Endothelial cell of umbilical vein (primary cell): ENCODE measurements at regions not wholly inside any gene's neighbourhood (a gene's known extent, or its start where the extent isn't known, plus 50 kb on each side); places are given as distances from the start of the nearest gene placed in this dataset.

Experiments used
- BruUV-seq: library from RNA; stranded (reverse); fragments of 400-500 nt; replicated peaks from 2 replicates; lab custom pipeline; 2021; lab: Mats Ljungman, UMichigan
- CTCF ChIA-PET: fragments of 300-600, 350-600 bp; sonication (Branson Sonifier 250); formaldehyde crosslinking; loops from one replicate; lab custom pipeline; 2021; ENCODE audit warnings: antibody characterized with exemption, inconsistent platforms; lab: Charles Lee
- POLR2A ChIA-PET: fragments of 300-600, 350-600 bp; sonication (Branson Sonifier 250); formaldehyde crosslinking; loops from one replicate; lab custom pipeline; 2021; ENCODE audit warnings: antibody characterized with exemption, inconsistent platforms; lab: Charles Lee
- DNase-seq: peaks from one replicate; pipeline ENCODE4 v3.0.0-alpha.2; 2011; ENCODE audit warnings: low read depth, low spot score
- FAIRE-seq: peaks from 2 replicates; lab custom pipeline; 2011; peaks lifted over from hg19 to GRCh38; lab: Jason Lieb, UNC
- H2AFZ ChIP-seq: 2 replicates; pipeline ENCODE4 v1.6.0; 2012; ENCODE audit warnings: low read depth, low read length, control low read depth, inconsistent platforms
- H3K27ac ChIP-seq: 2 replicates; pipeline ENCODE4 v1.5.1; 2011; ENCODE audit warnings: low read depth, mild to moderate bottlenecking, control low read depth, low read length, moderate library complexity; ENCODE audit not compliant: insufficient read depth
- H3K27me3 ChIP-seq, 2 experiments: 2 replicates each; pipeline versions ENCODE4 v1.6.0 to v1.6.1; 2011; ENCODE audit warnings: low read length in 2 of 2, mixed read lengths in 1 of 2; ENCODE audit not compliant: control insufficient read depth in 2 of 2, insufficient read depth in 2 of 2
- H3K36me3 ChIP-seq, 2 experiments: 2 replicates in 1 of 2; 3 replicates in 1 of 2; pipeline ENCODE4 v1.5.1; 2011; ENCODE audit warnings: low read length in 2 of 2, mild to moderate bottlenecking in 1 of 2, moderate library complexity in 1 of 2; ENCODE audit not compliant: control insufficient read depth in 2 of 2, insufficient read depth in 2 of 2; ENCODE audit errors: extremely low read depth in 1 of 2
- H3K4me1 ChIP-seq: 3 replicates; pipeline ENCODE4 v1.5.1; 2011; ENCODE audit warnings: mild to moderate bottlenecking, low read length; ENCODE audit not compliant: control insufficient read depth, insufficient read depth; ENCODE audit errors: extremely low read depth
- H3K4me2 ChIP-seq: 2 replicates; pipeline ENCODE4 v1.6.1; 2011; ENCODE audit warnings: low read length, control low read depth, mixed read lengths; ENCODE audit not compliant: insufficient read depth
- H3K4me3 ChIP-seq, 3 experiments: fragments of 200-600 bp in 1 of 3; sonication (generic), shearing (Covaris generic) in 1 of 3; replicated peaks in 1 of 3; 2 replicates each; pipeline ENCODE4 v1.5.1; 2011 to 2016; ENCODE audit warnings: control low read depth in 3 of 3, low read length in 3 of 3, mild to moderate bottlenecking in 2 of 3, inconsistent platforms in 1 of 3, low read depth in 1 of 3, moderate library complexity in 1 of 3; ENCODE audit not compliant: insufficient read depth in 1 of 3
- H3K79me2 ChIP-seq: 2 replicates; pipeline ENCODE4 v1.6.0; 2012; ENCODE audit warnings: low read length, inconsistent platforms; ENCODE audit not compliant: control insufficient read depth, insufficient read depth
- H3K9ac ChIP-seq: replicated peaks from 2 replicates; pipeline ENCODE3; 2011; ENCODE audit warnings: low read length, control low read depth; ENCODE audit not compliant: insufficient read depth; ENCODE audit errors: extremely low read depth
- H3K9me1 ChIP-seq: replicated peaks from 3 replicates; pipeline ENCODE4 v1.6.0; 2011; ENCODE audit warnings: mild to moderate bottlenecking, low read length; ENCODE audit not compliant: control insufficient read depth, insufficient read depth; ENCODE audit errors: extremely low read depth
- H3K9me3 ChIP-seq: replicated peaks from 2 replicates; pipeline ENCODE4 v1.5.1; 2012; ENCODE audit warnings: low read length, inconsistent platforms; ENCODE audit not compliant: control insufficient read depth, insufficient read depth
- H4K20me1 ChIP-seq: replicated peaks from 2 replicates; pipeline ENCODE3; 2011; ENCODE audit warnings: mild to moderate bottlenecking, low read length; ENCODE audit not compliant: control insufficient read depth, insufficient read depth; ENCODE audit errors: extremely low read depth
- EZH2 ChIP-seq: IDR thresholded peaks from 2 replicates; pipeline ENCODE4 v1.6.1; 2012; ENCODE audit warnings: borderline replicate concordance, low read depth, mild to moderate bottlenecking, moderate library complexity, low read length, inconsistent platforms; ENCODE audit not compliant: severe bottlenecking
- FOS ChIP-seq: IDR thresholded peaks from 2 replicates; pipeline ENCODE4 v1.6.1; 2011; ENCODE audit warnings: mild to moderate bottlenecking, low read length, moderate library complexity, borderline replicate concordance; ENCODE audit not compliant: insufficient read depth
- GATA2 ChIP-seq: IDR thresholded peaks from 2 replicates; pipeline ENCODE4 v1.7.0; 2011; ENCODE audit warnings: low read depth, mild to moderate bottlenecking, moderate library complexity, mixed read lengths, low read length; ENCODE audit not compliant: insufficient read length, insufficient read depth
- JUN ChIP-seq: IDR thresholded peaks from 2 replicates; pipeline ENCODE4 v1.6.1; 2011; ENCODE audit warnings: borderline replicate concordance, low read depth; ENCODE audit not compliant: insufficient read length, insufficient read depth
- MAX ChIP-seq: IDR thresholded peaks from 2 replicates; pipeline ENCODE4 v1.6.1; 2011; ENCODE audit not compliant: insufficient read depth, insufficient read length
- MYC ChIP-seq: IDR thresholded peaks from one replicate; pipeline ENCODE4 v1.6.1; 2011; ENCODE audit warnings: mild to moderate bottlenecking, low read depth, low read length
- POLR2A ChIP-seq: IDR thresholded peaks from 2 replicates; pipeline ENCODE4 v1.6.1; 2012; ENCODE audit warnings: low read depth, mild to moderate bottlenecking, control low read depth, low read length
- POLR2AphosphoS5 ChIP-seq: IDR thresholded peaks from 2 replicates; pipeline ENCODE4 v1.6.1; 2012; ENCODE audit warnings: low read depth, mild to moderate bottlenecking, control low read depth, low read length, moderate library complexity; ENCODE audit not compliant: insufficient read depth
- dilution Hi-C: fragments of 300-500 bp; cut with MboI; formaldehyde crosslinking; loops from one replicate; pipeline ENCODE4 v1.15.0; 2019; ENCODE audit warnings: low sequenced_read_pairs; ENCODE audit not compliant: extremely low pct_ligation_motif_present
- intact Hi-C: fragments of 100-400 bp; cut with micrococcal nuclease; formaldehyde crosslinking; loops from one replicate; pipeline ENCODE4 v1.10.0; 2022
- TF ChIP-seq, protein P1 (sequence below), 2 donors: IDR thresholded peaks; 1 replicate in 1 of 2; 2 replicates in 1 of 2; pipeline ENCODE4 v1.5.1; 2011; ENCODE audit warnings: low read length in 2 of 2, mild to moderate bottlenecking in 2 of 2, moderate library complexity in 2 of 2, control low read depth in 1 of 2, inconsistent platforms in 1 of 2, low read depth in 1 of 2; ENCODE audit not compliant: insufficient read depth in 1 of 2; ENCODE audit errors: extremely low read depth in 1 of 2

DNA sequence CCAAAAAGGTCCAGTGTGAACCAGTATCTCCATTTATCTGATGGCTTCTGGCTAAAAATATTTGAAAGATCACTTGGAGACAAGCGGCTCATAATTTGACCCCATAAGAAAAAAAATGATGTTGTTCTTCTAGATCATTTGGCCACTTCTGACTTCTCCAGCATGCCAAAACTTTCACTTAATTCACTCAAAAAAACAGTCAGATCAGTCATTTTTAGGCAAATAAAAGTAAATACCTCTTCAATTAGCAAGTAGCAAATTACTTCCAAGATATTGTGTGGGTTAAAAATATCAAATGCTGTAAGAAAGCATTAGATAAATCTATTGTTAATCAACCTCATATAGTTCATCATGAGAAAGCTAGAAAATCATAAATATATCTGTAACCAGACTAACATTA, 106.0 kb downstream of the ZC3H11B start:
- TF ChIP-seq GATA2 (no peak), JUN (no peak), EZH2 (no peak), MYC (no peak)
- H3K9me3 ChIP-seq = no peaks in the 10 kb centered on the region
- intact Hi-C loops (no loop called here), dilution Hi-C loops (no loop called here)
- H3K4me3 ChIP-seq = no peak overlapping the region
- no peaks in the 10 kb centered on the region for H3K4me1 ChIP-seq
- H3K9me1 ChIP-seq = no peaks in the 10 kb centered on the region
- CTCF ChIA-PET = interaction anchor here (1.2 kb wide), 1 partner anchor 10 kb away, joined by 3 read pairs; no protein-coding TSS in a partner anchor
- H2AFZ ChIP-seq = no peak overlapping the region
- no peak overlapping the region for H3K4me2 ChIP-seq
- H3K36me3 ChIP-seq = no peaks in the 10 kb centered on the region
- no peaks in the 10 kb centered on the region for H3K79me2 ChIP-seq
- DNase-seq (no peak), FAIRE-seq (no peak)
- no peaks in the 10 kb centered on the region for H4K20me1 ChIP-seq
- H3K9ac ChIP-seq = no peak overlapping the region
- no peaks in the 10 kb centered on the region for H3K27me3 ChIP-seq
- no peak overlapping the region for H3K27ac ChIP-seq
- POLR2A ChIA-PET = no interaction called here
- BruUV-seq = no TSS peak

DNA sequence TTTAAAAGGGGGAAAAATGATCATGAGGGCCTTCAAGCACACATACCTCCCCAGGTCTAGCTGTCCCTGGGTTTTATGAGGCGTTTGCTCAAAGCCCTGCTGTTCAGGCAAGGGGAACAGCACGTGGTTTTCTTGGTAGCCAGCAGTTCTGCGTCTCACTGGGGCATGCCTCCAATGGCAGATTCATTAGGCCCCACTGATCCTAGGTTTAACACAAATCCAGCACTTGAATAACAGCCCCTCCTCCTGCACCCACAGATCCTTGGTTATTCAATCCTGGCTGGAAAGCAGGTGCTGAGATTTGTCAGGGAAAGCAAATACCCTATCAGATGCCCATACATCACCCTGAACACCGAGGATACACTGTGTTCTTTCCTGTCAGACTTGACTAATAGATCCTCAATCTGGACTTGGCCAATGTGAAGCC, 106.4 kb downstream of the ZC3H11B start:
- POLR2A ChIA-PET = no interaction called here

More for the DNA sequence above, 106.4 kb downstream of the ZC3H11B start:
- dilution Hi-C loops = no loop called here
- Histone ChIP-seq H3K36me3 (no peaks in the 10 kb centered on the region), H2AFZ (no peak overlapping the region), H4K20me1 (no peaks in the 10 kb centered on the region), H3K4me2 (no peak overlapping the region), H3K27ac (no peak overlapping the region), H3K27me3 (no peaks in the 10 kb centered on the region), H3K9me1 (no peaks in the 10 kb centered on the region), H3K79me2 (no peaks in the 10 kb centered on the region), H3K4me1 (no peaks in the 10 kb centered on the region), H3K9ac (no peak overlapping the region), H3K9me3 (no peaks in the 10 kb centered on the region), H3K4me3 (no peak overlapping the region)
- intact Hi-C loops = no loop called here
- CTCF ChIA-PET = no interaction called here
- no TSS peak for BruUV-seq
- DNase-seq = no peak
- FAIRE-seq = no peak
- TF ChIP-seq GATA2 (no peak), FOS (no peak), MYC (no peak), EZH2 (no peak), POLR2AphosphoS5 (no peak), POLR2A (no peak), MAX (no peak), JUN (no peak)
- TF ChIP-seq, protein P1, sequence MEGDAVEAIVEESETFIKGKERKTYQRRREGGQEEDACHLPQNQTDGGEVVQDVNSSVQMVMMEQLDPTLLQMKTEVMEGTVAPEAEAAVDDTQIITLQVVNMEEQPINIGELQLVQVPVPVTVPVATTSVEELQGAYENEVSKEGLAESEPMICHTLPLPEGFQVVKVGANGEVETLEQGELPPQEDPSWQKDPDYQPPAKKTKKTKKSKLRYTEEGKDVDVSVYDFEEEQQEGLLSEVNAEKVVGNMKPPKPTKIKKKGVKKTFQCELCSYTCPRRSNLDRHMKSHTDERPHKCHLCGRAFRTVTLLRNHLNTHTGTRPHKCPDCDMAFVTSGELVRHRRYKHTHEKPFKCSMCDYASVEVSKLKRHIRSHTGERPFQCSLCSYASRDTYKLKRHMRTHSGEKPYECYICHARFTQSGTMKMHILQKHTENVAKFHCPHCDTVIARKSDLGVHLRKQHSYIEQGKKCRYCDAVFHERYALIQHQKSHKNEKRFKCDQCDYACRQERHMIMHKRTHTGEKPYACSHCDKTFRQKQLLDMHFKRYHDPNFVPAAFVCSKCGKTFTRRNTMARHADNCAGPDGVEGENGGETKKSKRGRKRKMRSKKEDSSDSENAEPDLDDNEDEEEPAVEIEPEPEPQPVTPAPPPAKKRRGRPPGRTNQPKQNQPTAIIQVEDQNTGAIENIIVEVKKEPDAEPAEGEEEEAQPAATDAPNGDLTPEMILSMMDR (IDR thresholded peaks at IDR 0.05; ENCODE audit: extremely low read depth in 1 of 2, insufficient read depth in 1 of 2, low read depth in 1 of 2, low read length in 2 of 2) = no peak
